ENCODE measurements at regions not wholly inside any gene's neighbourhood (a gene's known extent, or its start where the extent isn't known, plus 50 kb on each side); places are given as distances from the start of the nearest gene placed in this dataset.

- Histone ChIP-seq H3K36me3 (ENCODE audit: insufficient read depth, low read length) (no peaks in the 10 kb centered on the region; the same call in 1 of the 2 replicates), H2AFZ (ENCODE audit: low read length) (no peak overlapping the region), H3K4me3 (ENCODE audit: low read depth, low read length, poor library complexity, severe bottlenecking) (no peak overlapping the region), H3K9me2 (ENCODE audit: insufficient read depth, low read length) (no peaks in the 10 kb centered on the region), H3K79me2 (ENCODE audit: insufficient read depth, low read depth, low read length) (no peaks in the 10 kb centered on the region), H3K27ac (ENCODE audit: low read depth, low read length, poor library complexity, severe bottlenecking) (no peak overlapping the region), H3K9me3 (ENCODE audit: low read length) (0 out of 2 replicates have a peak, but pooled peaks cover 6% of the 10 kb centered on the region), H3K4me1 (ENCODE audit: insufficient read depth, low read length, poor library complexity, severe bottlenecking) (peaks cover 13% of the 10 kb centered on the region), H3K4me2 (ENCODE audit: low read length) (no peak overlapping the region), H4K20me1 (ENCODE audit: insufficient read depth, low read length) (no peaks in the 10 kb centered on the region)
- BruUV-seq (replicated peaks) = no TSS peak
- TF ChIP-seq EZH2phosphoT487 (IDR thresholded peaks at IDR 0.05; ENCODE audit: borderline replicate concordance, low read depth, low read length) (no peak), CTCF (conservative IDR thresholded peaks at IDR 0.05; ENCODE audit: low read length) (no peak)
- POLR2A ChIA-PET = interaction anchor here (1.1 to 1.4 kb wide), 2 partner anchors 16 to 18 kb away, joined by 3 to 6 read pairs; no protein-coding TSS in a partner anchor
- intact Hi-C loops (cut with micrococcal nuclease; ENCODE audit: unreplicated experiment) = no loop called here
- CTCF ChIA-PET (ENCODE audit: unreplicated experiment) = no interaction called here
- DNase-seq (ENCODE audit: low spot score) = no peak
Observed at GRCh38 chr3:182731764-182732163, 61.5 kb upstream of the ATP11B start.

GRCh38 chr3:182732232-182733015, 60.9 kb upstream of the ATP11B start:
- no peaks in the 10 kb centered on the region for H4K20me1 ChIP-seq (ENCODE audit: insufficient read depth, low read length)
- ChIA-PET POLR2A (interaction anchor here (0.6 to 1.4 kb wide), 2 partner anchors 19 to 209 kb away, joined by 4 to 6 read pairs; no protein-coding TSS in a partner anchor), CTCF (ENCODE audit: unreplicated experiment) (no interaction called here)
- H3K36me3 ChIP-seq (ENCODE audit: insufficient read depth, low read length) = no peaks in the 10 kb centered on the region; the same call in 1 of the 2 replicates
- H3K4me3 ChIP-seq (ENCODE audit: low read depth, low read length, poor library complexity, severe bottlenecking) = no peak overlapping the region
- H3K79me2 ChIP-seq (ENCODE audit: insufficient read depth, low read depth, low read length) = no peaks in the 10 kb centered on the region
- H3K27ac ChIP-seq (ENCODE audit: low read depth, low read length, poor library complexity, severe bottlenecking) = no peak overlapping the region
- TF ChIP-seq CTCF (conservative IDR thresholded peaks at IDR 0.05; ENCODE audit: low read length) = no peak
- no peak for TF ChIP-seq EZH2phosphoT487 (IDR thresholded peaks at IDR 0.05; ENCODE audit: borderline replicate concordance, low read depth, low read length)
- DNase-seq (ENCODE audit: low spot score) = no peak
- no peak overlapping the region for H3K4me2 ChIP-seq (ENCODE audit: low read length)
- no TSS peak for BruUV-seq (replicated peaks)
- H3K9me2 ChIP-seq (ENCODE audit: insufficient read depth, low read length) = no peaks in the 10 kb centered on the region
- H3K4me1 ChIP-seq (ENCODE audit: insufficient read depth, low read length, poor library complexity, severe bottlenecking) = peaks cover 13% of the 10 kb centered on the region
- H2AFZ ChIP-seq (ENCODE audit: low read length) = no peak overlapping the region
- intact Hi-C loops (cut with micrococcal nuclease; ENCODE audit: unreplicated experiment) = no loop called here
- 0 out of 2 replicates have a peak, but pooled peaks cover 6% of the 10 kb centered on the region for H3K9me3 ChIP-seq (ENCODE audit: low read length)

- Histone ChIP-seq H2AFZ (ENCODE audit: low read length) (no peak overlapping the region), H3K79me2 (ENCODE audit: insufficient read depth, low read depth, low read length) (no peaks in the 10 kb centered on the region), H3K4me2 (ENCODE audit: low read length) (no peak overlapping the region), H3K9me3 (ENCODE audit: low read length) (0 out of 2 replicates have a peak, but pooled peaks cover 6% of the 10 kb centered on the region), H3K36me3 (ENCODE audit: insufficient read depth, low read length) (no peaks in the 10 kb centered on the region; the same call in 1 of the 2 replicates), H3K4me3 (ENCODE audit: low read depth, low read length, poor library complexity, severe bottlenecking) (no peak overlapping the region), H3K4me1 (ENCODE audit: insufficient read depth, low read length, poor library complexity, severe bottlenecking) (peaks cover under 1% of the 10 kb centered on the region), H3K9me2 (ENCODE audit: insufficient read depth, low read length) (no peaks in the 10 kb centered on the region), H3K27ac (ENCODE audit: low read depth, low read length, poor library complexity, severe bottlenecking) (no peak overlapping the region), H4K20me1 (ENCODE audit: insufficient read depth, low read length) (no peaks in the 10 kb centered on the region)
- POLR2A ChIA-PET = no interaction called here
- CTCF ChIA-PET (ENCODE audit: unreplicated experiment) = no interaction called here
- TF ChIP-seq EZH2phosphoT487 (IDR thresholded peaks at IDR 0.05; ENCODE audit: borderline replicate concordance, low read depth, low read length) (no peak), CTCF (conservative IDR thresholded peaks at IDR 0.05; ENCODE audit: low read length) (no peak)
- DNase-seq (ENCODE audit: low spot score) = no peak
- BruUV-seq (replicated peaks) = no TSS peak
- intact Hi-C loops (cut with micrococcal nuclease; ENCODE audit: unreplicated experiment) = no loop called here
Observed at GRCh38 chr3:182735672-182736071, 57.6 kb upstream of the ATP11B start.
